NCI-H774 (cell line): ENCODE measurements at regions not wholly inside any gene's neighbourhood (a gene's known extent, or its start where the extent isn't known, plus 50 kb on each side); places are given as distances from the start of the nearest gene placed in this dataset.
A peak's percentile ranks its signal among the peaks of the same experiment; 100 is the strongest.

Source experiments
- DNase-seq: peaks from one replicate; lab custom pipeline; 2025; lab: John Stamatoyannopoulos, UW

DNA sequence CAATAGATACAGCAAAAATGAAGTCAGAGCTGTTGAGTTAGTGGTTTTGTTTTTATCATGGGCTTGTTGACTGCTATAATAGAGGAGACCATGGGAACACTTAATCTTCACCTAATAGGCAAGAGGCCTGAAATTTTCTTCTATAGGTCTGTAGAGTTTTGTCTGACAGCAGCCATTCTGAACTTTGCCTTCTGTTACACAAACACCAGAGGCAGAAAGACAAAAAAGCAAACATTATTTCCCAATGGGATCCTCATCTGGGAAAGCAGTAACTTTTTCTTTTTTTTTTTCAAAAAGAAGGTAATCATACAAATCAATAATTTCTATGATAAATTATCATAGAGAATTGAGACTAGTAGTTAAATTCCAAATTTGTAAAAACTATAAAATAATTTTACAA lies 494.1 kb downstream of the TOX3 start:
- DNase-seq: no peak

DNA sequence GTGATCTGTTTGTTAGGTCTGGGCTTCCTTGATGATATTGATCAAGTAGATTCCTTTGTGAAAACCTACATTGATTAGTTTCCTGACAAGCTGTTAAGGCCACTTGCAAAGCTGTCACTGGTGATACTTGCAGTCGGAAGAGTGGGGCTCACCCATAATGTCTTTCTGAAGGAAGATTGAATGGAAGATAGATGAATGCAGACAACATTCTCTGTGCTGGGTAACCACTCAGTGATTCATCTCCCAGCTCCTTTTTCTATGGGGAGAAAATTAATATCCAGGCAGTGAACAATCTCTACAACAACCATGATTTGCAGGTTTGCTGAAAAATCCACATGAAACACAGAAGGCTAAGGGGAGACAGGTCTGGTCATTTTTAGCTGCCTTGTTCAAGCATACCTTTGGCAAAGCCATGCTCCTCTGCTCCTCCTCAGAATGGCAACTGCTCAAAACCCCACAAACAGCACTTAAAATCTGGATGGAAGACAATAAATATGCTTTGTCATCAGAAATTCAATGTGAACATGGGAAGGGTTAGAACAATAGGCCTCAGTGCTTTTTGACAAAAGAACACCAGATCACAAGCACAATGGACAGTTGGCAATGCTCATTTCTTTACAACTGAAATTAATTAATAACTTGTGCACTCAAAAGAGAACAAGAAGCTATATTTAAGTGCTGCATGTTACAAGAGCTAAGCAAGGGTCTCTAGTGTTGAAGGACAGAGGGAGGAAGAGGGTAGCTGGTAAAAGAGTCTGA lies 495.4 kb downstream of the TOX3 start:
- no peak for DNase-seq

DNA sequence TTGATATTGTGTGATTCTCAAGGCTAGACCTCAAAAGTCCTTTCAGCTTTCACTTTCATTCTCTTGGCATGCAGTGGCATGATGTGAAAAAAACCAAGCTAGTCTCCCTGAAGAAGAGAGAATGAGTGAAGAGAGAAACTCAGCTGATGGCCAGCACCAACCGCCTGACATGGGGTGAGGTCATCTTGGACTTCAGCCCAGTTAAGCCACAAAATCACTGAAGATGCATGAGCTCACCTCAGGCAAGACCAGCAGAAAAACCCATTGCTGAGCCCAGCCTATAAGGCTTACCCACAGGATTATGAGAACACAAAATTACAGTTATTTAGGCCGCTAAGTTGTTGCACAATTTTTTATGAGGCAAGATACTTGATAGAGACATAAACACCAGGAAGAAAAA lies 496.5 kb downstream of the TOX3 start:
- DNase-seq: peak; percentile 3

DNA sequence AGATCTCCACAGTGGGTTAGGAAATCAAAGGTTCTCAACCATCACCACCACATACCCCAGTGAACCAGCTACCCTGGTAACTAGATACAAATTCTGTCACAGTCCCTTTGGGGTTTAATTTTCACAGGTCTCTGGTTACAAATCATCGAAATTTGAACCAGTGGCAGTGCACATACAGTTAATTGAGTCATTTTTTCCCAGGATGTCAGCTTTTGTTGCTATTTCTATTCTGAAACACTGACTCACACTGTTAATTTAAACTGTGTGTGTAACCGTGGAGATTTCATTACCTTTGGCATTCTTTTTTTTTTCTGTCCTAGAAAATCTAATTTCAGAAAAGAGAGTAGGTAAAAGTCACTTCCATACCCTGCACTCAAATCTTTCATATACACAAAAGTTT lies 511.5 kb downstream of the TOX3 start:
- DNase-seq: no peak

DNA sequence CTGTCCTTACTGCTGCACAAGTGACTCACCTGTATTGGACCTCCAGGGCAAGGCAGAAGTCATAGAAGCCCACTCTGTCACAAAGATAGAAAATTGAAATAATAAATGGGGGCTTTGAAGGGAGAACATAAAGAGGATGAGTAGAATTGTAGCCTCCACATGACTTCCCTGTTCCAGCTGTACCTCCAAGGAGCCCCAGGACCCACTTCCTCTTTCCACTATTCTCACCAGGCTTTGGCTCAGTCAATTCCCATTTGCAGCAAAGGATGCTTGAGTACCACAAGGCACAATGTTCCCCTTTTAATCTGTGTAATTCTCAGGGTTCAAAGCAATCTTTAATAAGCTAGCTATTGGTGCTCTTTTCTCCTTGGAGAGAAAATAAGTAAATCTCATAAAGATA lies 512.1 kb downstream of the TOX3 start:
- no peak for DNase-seq

DNA sequence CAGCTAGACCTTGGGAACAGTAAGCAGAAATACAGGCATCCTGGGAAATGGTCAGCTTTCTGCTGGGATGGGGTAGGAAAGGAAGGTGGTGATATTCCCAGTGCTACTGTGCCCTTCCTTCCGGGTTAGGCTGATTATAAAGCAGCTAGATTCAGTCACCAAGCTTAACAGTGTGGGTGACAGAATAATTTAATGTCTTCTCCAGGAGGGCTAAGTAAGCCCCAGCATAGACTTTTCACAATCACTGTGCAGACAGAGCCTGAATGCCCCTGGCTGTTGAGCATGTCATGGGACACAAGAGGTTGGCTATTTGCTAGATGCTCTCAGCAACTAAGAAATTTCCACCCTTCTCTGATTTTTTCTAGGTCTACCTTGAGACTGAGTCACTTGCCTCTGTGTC lies 513.0 kb downstream of the TOX3 start:
- DNase-seq: no peak

DNA sequence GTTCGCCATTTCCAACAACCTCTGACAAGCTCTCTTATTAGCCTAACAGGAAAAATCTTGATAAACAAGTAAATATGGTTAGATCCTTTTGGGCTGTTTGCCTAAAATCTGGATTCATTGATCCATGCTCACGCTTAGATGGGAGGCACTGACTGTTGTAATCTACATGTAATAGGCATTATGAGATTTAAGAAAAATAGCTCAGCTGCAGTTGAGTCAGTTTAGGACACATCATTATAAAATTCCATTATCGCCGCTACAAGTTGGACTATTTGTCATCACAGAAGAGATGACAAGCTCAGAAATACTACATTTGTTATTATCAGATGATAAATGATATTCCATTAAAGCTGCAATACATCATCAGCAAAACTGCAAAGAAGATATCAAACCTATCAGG lies 524.0 kb downstream of the TOX3 start:
- no peak for DNase-seq

DNA sequence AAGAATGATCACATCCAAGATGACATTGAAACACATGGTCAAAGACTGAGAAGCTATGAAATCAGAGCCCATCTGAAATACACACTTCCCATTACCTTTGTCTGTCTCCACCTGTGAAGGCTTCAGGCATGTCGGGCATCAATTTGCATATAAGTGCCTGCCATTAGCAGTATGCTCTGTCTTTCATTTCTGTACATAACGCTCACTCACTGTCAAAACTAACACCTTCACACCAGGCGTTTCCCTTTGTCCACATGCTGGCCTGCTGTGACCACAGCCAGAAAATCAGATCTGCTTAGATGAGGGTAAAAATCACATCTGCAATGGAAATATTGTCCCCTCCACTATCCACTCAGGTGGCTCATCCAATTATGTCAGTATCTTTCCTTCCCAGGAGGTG lies 524.8 kb downstream of the TOX3 start:
- DNase-seq: no peak

DNA sequence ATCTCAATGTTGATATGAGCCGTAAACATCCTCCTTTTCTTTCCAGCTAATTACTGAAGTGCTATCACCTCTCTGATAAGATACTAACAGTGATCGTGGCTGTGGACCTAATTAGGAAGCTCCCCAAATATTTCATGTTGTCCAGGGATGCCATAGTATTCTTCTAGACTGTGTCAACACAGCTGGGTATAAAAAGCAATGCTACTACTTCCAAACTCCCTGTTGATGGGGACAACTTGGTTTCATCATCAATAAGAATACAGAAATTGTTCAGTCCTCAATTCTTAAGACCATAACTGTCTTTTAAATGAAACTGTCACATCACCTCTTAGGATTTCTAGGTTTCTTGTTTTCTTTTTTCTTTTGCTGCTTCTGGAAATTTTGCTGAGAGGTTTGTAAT lies 530.6 kb downstream of the TOX3 start:
- no peak for DNase-seq

DNA sequence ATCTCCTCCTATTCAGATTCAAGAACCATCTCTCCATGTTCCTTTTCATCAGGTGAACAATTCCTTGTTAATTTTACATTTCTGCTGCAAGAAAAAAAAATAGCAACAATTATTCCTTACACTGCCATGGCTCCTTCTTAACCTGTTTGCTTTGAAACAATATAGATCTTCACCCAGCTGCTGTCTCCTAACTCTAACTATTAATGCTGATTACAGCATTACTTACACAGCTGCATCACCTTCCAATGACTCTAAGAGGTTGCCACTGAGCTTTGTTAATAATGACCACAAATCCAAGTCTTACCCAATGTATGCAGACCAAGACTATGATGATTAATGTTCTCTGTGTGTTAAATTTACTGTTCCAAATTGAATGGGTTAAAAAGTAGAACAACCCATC lies 541.4 kb downstream of the TOX3 start:
- no peak for DNase-seq

DNA sequence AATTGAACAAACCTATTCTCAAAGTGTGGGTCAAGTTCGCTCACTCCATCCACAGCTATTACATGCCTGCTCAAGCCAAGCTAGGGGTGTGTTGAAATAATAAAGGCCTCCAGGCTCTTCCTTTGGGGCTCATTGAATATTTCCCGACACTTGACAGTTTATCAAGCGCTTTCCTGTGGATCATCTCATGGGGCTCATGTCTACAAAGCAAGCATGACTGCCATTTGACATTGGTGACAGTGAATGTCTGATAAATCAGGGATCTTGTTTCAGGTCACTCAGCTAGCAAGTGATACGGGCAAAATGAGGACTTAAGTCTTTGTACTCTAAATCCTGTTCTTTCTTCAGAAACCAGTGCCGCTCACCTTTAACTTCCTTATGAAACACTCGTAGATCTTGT lies 542.6 kb downstream of the TOX3 start:
- no peak for DNase-seq

DNA sequence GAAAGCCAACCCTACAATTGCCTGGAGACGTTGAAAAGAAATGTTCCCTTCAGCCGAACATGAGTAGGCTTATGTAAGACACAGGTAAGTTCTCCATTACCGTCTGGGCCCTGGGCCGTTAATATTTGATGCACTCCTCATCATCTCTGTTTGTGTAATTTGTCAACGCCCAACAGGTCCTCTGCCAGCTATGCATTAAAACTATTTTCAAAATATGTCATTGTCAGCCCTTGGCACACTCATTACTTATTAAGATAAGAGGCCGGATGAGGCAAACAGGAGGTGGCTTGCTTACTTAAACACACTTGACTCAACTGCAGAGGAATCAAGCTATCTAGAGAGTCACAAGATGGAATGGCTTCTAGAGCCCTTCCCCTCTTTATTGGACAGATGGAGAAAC lies 544.9 kb downstream of the TOX3 start:
- DNase-seq: no peak

DNA sequence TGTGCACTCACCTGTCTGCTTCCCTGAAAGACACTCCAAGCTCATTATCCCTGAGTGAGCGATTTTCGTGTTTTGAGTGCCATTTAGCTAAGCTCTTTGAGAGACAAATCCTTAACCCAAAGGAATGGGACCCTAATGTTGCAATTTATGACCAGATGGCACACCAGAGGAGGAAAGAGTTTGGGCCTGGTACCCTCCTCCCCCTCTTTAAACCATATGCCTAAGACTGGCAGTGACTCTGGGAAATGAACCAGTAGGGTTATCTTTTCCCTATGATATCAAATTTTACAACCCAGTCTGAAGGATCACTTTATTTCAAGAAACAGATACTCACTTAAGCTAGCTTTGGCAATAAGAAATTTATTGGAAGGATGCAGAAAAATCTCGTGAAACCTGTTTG lies 550.4 kb downstream of the TOX3 start:
- no peak for DNase-seq

DNA sequence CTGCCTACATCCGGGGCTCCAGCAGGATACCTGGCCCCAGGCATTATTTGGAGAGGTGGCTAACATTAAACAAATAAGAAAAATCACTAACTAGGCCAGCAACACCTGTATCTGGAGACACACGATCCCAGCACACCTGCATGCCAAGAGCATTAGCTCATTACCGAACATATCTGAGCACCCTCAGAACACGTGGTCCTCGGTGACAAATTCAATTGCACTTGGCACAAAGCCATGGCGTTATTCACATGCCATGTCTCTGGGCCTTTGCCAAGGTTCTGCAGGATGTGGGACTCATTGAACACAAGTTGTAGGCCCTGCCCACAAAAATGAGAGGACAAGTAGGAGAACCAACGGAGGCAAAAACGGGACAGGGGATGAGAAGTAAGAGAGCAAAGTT lies 552.3 kb downstream of the TOX3 start:
- peak; percentile 90 for DNase-seq

DNA sequence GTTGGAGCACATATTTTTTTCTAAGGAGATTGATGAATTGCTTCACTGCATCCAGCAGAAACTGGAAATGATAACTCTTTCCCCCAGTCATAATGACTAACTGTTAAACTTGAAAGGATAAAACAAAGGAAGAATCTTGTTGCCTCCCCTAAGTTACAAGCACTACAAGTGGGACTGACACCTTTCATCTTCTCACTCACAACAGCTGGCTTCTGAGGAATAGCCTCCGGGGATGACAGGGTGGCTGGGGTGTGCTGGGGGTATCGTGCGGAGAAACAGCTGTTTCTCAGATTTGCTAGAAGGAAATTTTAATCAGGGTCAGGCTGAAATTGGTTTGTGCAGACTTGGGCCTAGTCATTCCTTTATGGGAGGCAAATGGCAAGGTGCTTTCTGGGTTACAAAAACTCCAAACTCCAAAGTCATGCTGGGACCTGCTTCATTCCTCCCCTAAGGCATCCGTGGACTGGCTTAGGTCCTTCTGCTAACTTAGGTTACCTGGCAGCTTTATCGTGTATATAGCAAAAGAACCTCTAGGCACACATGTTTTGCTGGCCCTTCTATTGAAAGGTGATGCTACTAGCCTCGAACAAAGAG lies 557.2 kb downstream of the TOX3 start:
- DNase-seq: no peak

DNA sequence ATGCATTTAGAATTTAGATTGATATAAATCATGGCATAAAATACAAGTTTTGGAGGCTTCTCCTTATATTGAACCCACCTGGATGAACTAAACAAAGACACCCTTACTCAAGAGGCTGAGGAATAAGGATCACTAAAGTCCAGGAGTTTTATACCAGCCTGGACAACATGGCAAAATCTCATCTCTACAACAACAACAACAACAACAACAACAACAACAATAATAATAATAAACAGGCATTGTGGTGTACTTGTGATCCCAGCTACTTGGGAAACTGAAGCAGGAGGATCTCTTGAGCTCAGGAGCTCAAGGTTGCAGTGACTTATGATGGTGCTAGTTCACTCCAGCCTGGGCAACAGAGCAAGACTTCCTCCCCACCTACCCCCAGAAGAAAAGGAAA lies 558.0 kb downstream of the TOX3 start:
- DNase-seq: no peak

DNA sequence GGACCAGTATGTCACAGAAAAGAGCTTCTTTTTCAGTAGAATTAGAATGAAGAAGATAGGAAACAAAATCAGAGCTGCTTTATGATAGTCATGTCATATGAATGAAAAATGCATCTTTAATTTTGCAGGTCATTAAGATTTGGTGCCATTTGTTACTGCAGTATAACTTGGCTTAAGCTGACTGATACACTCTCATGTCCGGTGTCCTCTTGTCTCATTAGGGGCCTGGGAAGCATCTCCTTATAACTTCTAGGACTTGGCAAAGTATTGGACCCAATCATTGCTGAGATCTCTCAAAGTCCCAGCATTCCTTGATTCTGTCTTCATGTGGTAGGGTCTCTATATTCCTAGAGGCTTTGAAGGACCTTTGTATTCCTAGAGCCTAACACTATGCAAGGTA lies 559.4 kb downstream of the TOX3 start:
- DNase-seq: no peak

DNA sequence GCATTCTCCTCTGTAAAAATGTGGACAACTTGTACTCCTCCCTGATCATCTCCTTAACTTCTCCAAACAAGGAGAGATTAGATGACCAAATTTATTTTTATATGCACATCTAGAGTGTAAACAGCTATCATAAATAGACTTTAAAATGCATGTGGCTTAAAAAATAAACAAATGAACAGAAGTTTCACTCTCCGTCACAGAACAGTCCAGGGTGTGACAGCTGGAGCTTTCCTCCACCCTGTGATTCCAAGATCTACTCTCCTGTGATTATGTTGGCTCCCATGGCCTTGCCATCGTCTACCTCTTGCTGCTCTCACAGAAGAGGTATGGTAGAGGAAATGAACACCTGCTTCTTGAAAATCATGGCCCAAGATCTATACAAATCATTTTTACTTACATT lies 560.2 kb downstream of the TOX3 start:
- no peak for DNase-seq

DNA sequence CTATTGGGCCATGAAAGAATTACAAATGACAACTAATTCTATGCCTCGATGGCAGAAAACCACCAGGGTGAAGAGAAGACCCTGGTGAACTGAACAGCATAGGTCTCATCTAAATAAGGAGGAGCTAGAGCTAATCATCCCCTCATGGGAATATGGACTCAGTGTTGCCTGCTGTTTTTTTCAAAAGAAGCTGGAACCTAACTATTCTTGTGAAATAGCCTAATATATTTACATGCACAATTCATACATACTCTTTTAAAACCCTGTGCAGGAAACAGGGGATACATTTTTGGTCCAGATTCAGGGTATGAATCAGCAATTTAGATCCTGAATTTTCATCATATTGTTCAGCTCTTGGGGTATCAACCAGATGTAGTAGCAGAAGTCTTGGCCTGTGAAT lies 560.6 kb downstream of the TOX3 start:
- no peak for DNase-seq

DNA sequence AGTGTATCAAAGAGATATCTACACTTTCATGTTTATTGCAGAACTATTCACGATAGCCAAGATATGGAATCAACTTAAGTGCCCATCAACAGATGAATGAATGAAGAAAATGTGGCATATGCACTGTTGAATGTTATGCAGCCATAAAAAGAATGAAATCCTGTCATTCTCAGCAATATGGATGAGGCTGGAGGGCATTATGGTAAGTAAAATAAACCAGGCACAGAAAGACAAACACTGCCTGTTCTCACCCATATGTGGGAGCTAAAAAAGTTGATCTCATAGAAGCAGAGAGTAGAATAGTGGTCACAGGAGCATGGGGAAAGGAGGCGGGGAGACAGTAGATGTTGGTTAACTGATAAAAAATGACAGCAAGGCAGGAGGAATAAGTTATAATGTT lies 561.8 kb downstream of the TOX3 start:
- no peak for DNase-seq

DNA sequence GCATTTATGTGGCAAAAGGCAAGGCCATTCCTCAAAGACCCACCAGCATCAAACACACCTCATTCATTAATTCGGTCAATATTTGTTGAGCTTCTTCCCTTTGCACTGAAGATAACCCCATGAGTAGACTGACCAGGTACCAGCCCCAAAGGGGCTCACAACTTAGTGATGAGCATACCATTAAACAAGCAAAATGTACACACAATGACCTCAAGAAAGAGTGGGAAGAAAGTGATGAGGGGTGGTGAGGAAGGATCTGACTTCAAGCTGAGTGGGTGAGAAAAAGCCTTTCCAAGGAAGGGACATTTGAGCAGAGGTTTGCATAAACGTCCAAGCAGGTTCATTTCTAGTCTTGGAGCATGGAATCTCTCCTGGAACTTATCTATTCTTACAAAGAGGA lies 562.5 kb downstream of the TOX3 start:
- no peak for DNase-seq

DNA sequence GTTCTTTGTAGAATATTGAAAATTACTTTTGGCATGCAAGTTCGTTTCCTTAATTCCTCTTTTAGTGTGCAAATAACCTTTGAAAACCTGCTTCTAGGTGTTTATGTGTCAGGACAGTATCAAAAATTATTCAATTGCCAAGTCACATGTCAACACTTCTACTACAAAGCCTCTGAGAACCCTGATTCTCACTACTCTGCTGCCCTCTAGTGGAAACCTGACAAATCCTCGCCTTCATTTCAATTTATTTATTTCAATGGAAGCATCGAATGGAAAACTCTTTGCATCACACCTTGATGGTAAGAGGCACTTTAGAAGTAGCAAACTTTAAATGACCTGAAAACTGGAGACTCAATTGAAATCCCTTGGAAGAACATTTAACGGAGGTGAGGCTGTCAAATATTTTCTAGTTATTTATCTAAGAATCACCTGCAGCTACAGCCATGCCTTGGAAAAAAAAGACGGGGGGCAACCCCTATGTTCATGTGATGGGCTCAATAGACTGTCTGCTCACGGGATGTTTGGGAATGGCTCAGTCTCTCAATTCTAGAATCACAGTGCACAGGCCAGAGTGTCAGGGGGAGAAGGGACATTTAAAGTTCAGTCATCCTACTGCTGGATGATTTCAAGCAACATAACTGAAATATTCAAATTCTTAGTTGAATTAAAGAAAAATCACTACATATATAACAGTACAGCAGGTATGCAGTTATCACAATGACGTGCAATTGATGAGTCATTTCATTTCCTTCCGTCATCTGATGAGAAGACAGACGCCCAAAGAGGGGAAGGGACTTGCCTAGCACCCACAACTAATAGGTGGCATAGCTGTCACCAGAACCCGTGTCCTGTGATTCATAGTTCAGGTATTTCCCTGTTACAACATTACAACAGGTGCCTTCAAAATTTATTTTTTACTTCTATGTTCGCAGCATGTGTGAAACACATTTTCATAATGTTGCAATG lies 563.9 kb downstream of the TOX3 start:
- peak; percentile 76 for DNase-seq

DNA sequence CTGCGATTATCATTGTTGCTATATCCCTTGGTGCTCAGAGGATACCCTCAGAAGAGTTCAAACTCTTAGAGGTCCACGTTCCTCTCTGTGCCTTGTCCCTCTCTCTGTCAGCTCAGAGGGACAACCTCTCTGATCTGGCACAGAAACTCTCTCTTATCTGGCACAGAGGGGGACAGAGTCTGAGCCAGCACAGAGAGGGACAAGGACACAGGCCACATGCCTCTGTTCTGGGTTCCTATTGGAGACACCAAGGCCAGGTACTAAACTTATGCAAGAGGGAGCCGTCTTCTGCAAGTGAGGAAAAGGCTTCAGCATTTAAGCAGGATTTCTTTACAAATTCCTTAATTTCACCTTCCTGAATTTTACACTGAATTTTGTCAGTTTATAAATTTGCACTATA lies 565.2 kb downstream of the TOX3 start:
- no peak for DNase-seq
